BE2C (cell line): ENCODE measurements at regions not wholly inside any gene's neighbourhood (a gene's known extent, or its start where the extent isn't known, plus 50 kb on each side); places are given as distances from the start of the nearest gene placed in this dataset.

Source experiments
- DNase-seq: peaks from one replicate; pipeline ENCODE4 v3.0.0-alpha.2; 2020
- H3K27me3 ChIP-seq: fragments of 250-450 bp; sonication (Bioruptor Pico); 2 replicates; pipeline ENCODE4 v1.5.1; 2020; ENCODE audit warnings: mild to moderate bottlenecking
- H3K36me3 ChIP-seq: fragments of 250-450 bp; sonication (Bioruptor Pico); 2 replicates; pipeline ENCODE4 v1.5.1; 2020; ENCODE audit warnings: mild to moderate bottlenecking
- H3K4me1 ChIP-seq: fragments of 250-450 bp; sonication (Bioruptor Pico); 2 replicates; pipeline ENCODE4 v1.5.1; 2020
- H3K4me3 ChIP-seq: 2 replicates; pipeline ENCODE4 v1.5.1; 2011; ENCODE audit warnings: low read depth, low read length
- H3K9me3 ChIP-seq: fragments of 250-450 bp; sonication (Bioruptor Pico); 2 replicates; pipeline ENCODE4 v1.5.1; 2020
- CTCF ChIP-seq: IDR thresholded peaks from 2 replicates; pipeline ENCODE4 v1.5.1; 2012; ENCODE audit warnings: mild to moderate bottlenecking, low read depth, low read length

GRCh38 chr4:156021298-156021697 is 67.6 kb upstream of the CTSO start:
- Histone ChIP-seq H3K36me3 (no peaks in the 10 kb centered on the region), H3K4me1 (no peaks in the 10 kb centered on the region), H3K27me3 (no peaks in the 10 kb centered on the region), H3K9me3 (no peaks in the 10 kb centered on the region), H3K4me3 (no peak overlapping the region)
- no peak for TF ChIP-seq CTCF
- no peak for DNase-seq

GRCh38 chr4:156019246-156019645 is 65.6 kb upstream of the CTSO start:
- H3K4me3 ChIP-seq = no peak overlapping the region
- no peaks in the 10 kb centered on the region for H3K27me3 ChIP-seq
- DNase-seq = no peak
- H3K4me1 ChIP-seq = no peaks in the 10 kb centered on the region
- no peaks in the 10 kb centered on the region for H3K9me3 ChIP-seq
- H3K36me3 ChIP-seq = no peaks in the 10 kb centered on the region
- no peak for TF ChIP-seq CTCF

GRCh38 chr4:156018383-156018782 is 64.7 kb upstream of the CTSO start:
- no peak overlapping the region for H3K4me3 ChIP-seq
- TF ChIP-seq CTCF = no peak
- no peaks in the 10 kb centered on the region for H3K27me3 ChIP-seq
- no peaks in the 10 kb centered on the region for H3K9me3 ChIP-seq
- no peak for DNase-seq
- no peaks in the 10 kb centered on the region for H3K4me1 ChIP-seq
- H3K36me3 ChIP-seq = no peaks in the 10 kb centered on the region

- Histone ChIP-seq H3K9me3 (no peaks in the 10 kb centered on the region), H3K27me3 (no peaks in the 10 kb centered on the region), H3K4me1 (no peaks in the 10 kb centered on the region), H3K36me3 (no peaks in the 10 kb centered on the region), H3K4me3 (no peak overlapping the region)
- DNase-seq = no peak
- no peak for TF ChIP-seq CTCF
Measured at GRCh38 chr4:156015781-156016180, 62.1 kb upstream of the CTSO start.

- DNase-seq = no peak
- no peaks in the 10 kb centered on the region for H3K9me3 ChIP-seq
Measured at GRCh38 chr4:156006192-156006591, 52.5 kb upstream of the CTSO start.

More at GRCh38 chr4:156006192-156006591, 52.5 kb upstream of the CTSO start:
- Histone ChIP-seq H3K4me3 (no peak overlapping the region), H3K36me3 (no peaks in the 10 kb centered on the region), H3K4me1 (no peaks in the 10 kb centered on the region), H3K27me3 (no peaks in the 10 kb centered on the region)
- no peak for TF ChIP-seq CTCF
